HG03439 (cell line): ENCODE measurements at regions not wholly inside any gene's neighbourhood (a gene's known extent, or its start where the extent isn't known, plus 50 kb on each side); places are given as distances from the start of the nearest gene placed in this dataset.

Experiments
- ATAC-seq: cut with Tn5 transposase; IDR thresholded peaks from one replicate; pipeline ENCODE4 v1.9.1; 2021; ENCODE audit warnings: mild to moderate bottlenecking, moderate library complexity; ENCODE audit not compliant: unreplicated experiment

DNA sequence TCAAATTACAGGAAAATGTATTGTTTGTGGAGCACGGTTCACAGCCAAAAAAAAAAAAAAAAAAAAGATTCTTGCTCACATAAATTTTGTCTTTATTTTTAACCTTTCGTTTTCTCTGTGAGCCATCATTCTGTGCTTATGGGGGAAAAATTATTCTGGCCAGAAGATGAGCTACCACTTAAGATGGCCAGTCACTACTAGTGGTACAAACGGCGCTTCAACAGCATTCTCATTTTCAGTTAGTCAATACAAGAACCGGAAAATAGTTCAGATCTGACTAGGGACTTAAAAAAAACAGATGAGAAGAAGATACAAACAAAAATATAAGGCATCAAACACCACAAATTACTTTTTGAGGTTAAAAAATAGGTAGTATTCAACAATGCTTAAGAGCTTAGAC, 158.6 kb upstream of the CNTN5 start:
- no peak for ATAC-seq

DNA sequence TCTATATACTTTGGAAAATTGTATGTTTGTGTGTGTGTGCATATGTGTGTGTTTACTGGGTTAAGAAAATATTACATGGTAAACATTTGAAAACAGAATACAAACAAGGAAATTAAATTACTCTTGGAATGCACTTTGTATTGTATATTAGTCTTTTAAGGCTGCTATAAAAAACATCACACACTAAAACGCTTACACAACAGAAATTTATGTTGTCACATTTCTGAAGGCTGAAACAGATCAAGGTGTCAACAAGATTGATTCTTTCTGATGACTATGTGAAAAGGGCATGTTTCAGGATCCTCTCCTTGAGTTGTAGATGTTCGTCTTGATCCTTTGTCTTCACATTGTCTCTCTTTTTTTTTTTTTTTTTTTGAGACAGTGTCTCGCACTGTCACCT, 149.1 kb upstream of the CNTN5 start:
- no peak for ATAC-seq

DNA sequence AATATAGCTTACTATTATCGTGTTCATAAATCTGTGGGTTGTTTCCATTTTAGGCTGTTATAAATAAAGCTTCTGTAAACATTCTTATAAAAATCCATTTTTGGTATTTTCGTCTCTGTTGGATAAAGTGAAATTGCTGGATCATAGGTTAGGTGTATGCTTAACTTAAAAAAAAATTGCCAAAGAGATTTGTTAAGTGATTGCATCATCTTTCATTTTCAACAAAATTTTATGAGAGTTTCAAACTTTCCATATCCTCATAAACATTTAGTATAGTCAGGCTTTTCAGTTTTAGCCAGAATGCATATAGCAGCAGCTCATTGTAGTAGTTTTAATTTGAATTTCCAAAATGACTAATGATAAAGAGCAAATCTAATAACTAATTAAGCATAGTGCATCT, 146.7 kb upstream of the CNTN5 start:
- no peak for ATAC-seq

DNA sequence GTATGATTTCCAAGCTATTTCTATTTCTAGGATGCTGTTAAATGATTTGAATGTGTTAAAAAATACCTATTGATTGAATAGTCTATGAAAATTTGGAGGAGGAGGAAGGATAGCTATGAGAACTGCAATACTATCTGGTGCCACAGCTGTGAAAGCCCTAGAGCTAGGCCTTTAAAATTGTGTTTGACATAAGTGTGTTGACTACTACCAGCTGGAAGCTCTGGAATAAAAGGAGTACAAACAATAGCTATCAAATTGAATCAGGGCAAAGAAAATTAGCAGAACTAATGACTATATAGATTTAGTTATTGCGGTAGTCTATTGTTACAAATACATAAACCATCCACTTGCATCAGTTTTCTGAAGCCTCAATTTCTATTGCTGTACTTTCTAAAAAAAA, 124.8 kb upstream of the CNTN5 start:
- ATAC-seq: no peak

DNA sequence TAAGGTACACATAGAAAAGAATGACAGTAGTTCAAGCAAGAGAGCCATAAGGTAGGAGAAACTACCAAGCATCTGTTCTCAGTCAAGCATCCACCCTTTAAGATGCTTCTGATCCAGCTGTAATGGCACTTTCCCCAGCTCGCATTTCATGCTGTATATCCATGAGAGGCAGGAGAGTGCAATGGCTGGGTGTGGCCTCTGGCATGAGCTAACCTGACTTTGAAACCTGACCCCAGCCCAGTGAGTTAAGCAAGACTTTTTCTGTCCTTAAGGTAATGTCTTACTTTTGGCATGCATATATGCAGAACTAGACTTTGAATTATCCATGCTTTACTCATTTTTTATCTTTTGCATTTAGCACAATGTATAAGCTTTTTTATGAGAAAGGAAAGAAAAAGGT, 79.8 kb upstream of the CNTN5 start:
- no peak for ATAC-seq

GRCh38 chr11:98944461-98944860, 76.3 kb upstream of the CNTN5 start:
- ATAC-seq: no peak

GRCh38 chr11:98952107-98952506, 68.6 kb upstream of the CNTN5 start:
- ATAC-seq: no peak

DNA sequence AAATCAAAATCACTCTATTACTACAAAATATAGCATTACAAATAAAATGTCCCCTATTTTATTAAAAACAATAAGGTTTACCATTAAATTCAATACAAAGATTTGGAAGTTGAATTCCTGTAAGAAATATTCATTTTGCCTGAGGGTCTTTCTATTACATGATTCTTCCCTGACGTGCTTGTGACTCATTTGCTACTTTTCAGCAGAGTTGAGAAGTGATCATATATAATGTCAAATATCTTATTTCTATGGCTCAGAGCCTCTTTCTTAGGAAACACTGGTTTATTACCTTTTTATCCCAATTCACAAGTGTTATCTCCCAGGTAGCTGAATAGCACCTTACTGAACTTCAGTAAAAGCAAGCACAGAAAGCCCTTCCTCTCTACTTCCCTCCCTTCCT, 65.2 kb upstream of the CNTN5 start:
- no peak for ATAC-seq

- ATAC-seq: no peak
These were observed 56.6 kb upstream of the CNTN5 start for GRCh38 chr11:98964146-98964545.

DNA sequence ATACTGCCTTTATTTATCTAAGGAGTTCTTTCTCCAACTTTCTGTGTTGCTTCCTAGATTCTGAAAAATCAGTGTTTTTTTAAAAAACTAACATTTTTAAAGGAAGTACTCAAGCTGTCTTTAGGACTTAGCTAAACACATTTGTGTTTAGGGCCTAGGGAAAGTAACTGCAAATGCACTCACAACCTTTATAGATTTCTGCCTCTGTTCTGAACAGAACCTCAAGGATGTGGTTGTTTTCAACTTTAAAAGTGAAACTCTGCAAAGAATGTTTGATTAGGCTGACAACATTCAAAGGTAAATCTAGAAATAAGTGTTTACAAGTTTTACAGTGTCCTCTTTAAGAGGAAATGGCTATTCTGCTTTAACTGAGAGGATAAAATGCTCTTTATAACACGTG, 55.4 kb upstream of the CNTN5 start:
- ATAC-seq: no peak

DNA sequence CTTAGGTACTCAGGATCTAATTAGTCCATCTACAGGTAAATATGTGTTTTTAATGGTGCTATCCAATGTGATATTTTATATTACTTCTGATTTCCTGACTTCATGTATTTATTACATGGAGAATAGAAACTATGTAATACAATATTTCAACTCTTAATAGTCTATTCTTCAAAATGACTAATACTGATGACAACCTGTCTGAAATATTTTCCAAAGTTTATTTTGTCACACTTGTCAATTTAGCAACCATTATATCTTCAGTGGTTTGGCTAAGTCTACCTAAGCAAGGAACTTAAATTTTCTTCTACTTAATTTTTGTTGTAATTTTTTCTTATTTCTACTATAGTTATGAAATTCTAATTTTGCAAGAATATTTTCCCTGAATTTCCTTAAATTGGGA, 55.0 kb upstream of the CNTN5 start:
- no peak for ATAC-seq

DNA sequence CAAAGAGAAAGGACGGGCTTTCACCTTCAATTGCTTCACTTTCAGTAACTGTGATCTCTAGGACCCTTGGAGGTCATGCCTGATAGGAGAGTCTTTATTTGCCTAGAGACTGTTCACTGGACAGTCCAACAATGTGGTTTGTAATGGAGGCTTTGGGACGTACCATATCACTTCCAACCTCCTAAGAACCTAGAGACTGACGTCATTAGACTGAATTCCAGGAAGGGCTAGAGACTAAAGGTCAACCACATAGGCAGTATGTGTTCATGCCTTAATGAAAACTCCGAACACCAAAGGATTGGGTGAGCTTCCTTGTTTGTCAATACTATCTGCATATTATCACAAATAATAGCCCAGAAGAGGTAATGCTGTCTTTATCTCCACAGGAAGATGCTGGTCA, 53.7 kb upstream of the CNTN5 start:
- ATAC-seq: no peak
